ENCODE measurements at regions not wholly inside any gene's neighbourhood (a gene's known extent, or its start where the extent isn't known, plus 50 kb on each side); places are given as distances from the start of the nearest gene placed in this dataset.

DNA sequence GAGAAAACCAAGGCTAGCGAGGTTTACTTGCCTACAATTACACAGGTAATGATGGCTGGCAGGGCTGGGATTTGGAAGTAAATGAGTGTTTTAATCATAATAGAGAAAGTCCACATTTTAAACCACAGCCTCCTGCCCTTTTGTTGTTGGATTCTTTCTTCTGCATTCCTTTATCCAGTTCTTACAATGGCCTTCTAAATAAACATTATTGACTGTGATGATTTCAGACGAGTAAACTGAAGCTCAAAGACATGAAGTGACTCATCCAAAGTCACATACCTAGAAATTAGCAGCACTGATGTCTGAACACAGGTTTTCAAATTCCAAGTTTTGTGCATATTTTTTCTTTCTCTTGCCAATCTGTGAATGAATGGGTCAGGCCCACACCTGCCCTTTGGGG is 51.2 kb upstream of the C1QTNF7 start:
- no TSS peak for BruUV-seq (replicated peaks)
- H3K4me1 ChIP-seq (ENCODE audit: insufficient read depth, low read length, poor library complexity, severe bottlenecking), result peaks cover 24% of the 10 kb centered on the region
- CTCF ChIA-PET, result no interaction called here
- H3K9me3 ChIP-seq (ENCODE audit: low read depth, low read length, poor library complexity, severe bottlenecking), result no peaks in the 10 kb centered on the region
- H3K27me3 ChIP-seq (replicated peaks; ENCODE audit: insufficient read depth, low read depth, low read length, poor library complexity), result no peaks in the 10 kb centered on the region
- no peaks in the 10 kb centered on the region for H3K36me3 ChIP-seq (ENCODE audit: insufficient read depth, low read length, poor library complexity, severe bottlenecking)
- H3K4me3 ChIP-seq (ENCODE audit: low read depth, low read length, poor library complexity, severe bottlenecking), result no peak overlapping the region
- TF ChIP-seq EZH2 (IDR thresholded peaks at IDR 0.05; ENCODE audit: borderline replicate concordance, low read depth, low read length, poor library complexity, severe bottlenecking), result no peak
- TF ChIP-seq, protein P1, sequence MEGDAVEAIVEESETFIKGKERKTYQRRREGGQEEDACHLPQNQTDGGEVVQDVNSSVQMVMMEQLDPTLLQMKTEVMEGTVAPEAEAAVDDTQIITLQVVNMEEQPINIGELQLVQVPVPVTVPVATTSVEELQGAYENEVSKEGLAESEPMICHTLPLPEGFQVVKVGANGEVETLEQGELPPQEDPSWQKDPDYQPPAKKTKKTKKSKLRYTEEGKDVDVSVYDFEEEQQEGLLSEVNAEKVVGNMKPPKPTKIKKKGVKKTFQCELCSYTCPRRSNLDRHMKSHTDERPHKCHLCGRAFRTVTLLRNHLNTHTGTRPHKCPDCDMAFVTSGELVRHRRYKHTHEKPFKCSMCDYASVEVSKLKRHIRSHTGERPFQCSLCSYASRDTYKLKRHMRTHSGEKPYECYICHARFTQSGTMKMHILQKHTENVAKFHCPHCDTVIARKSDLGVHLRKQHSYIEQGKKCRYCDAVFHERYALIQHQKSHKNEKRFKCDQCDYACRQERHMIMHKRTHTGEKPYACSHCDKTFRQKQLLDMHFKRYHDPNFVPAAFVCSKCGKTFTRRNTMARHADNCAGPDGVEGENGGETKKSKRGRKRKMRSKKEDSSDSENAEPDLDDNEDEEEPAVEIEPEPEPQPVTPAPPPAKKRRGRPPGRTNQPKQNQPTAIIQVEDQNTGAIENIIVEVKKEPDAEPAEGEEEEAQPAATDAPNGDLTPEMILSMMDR (conservative IDR thresholded peaks at IDR 0.05; ENCODE audit: low read depth, low read length), result no peak
- H3K27ac ChIP-seq (ENCODE audit: low read depth, low read length, poor library complexity, severe bottlenecking), result no peak overlapping the region
- intact Hi-C loops (cut with micrococcal nuclease; ENCODE audit: unreplicated experiment), result loop anchor here (5.0 kb wide), 1 partner anchor 81 kb away; no protein-coding TSS in a partner anchor
- DNase-seq (ENCODE audit: low spot score), result no peak
- POLR2A ChIA-PET (ENCODE audit: low non-redundant PET), result no interaction called here

Data from A673 (cell line).